Spleen (tissue), 7 donors: ENCODE measurements at regions not wholly inside any gene's neighbourhood (a gene's known extent, or its start where the extent isn't known, plus 50 kb on each side); places are given as distances from the start of the nearest gene placed in this dataset.

Experiments
- CTCF ChIP-seq, 11 experiments: fragments of 200-600 bp in 7 of 11; fragments of 450-650 bp in 4 of 11; sonication (generic) in 4 of 11; IDR thresholded peaks in 8 of 11; conservative IDR thresholded peaks in 3 of 11; 1 replicate in 7 of 11; 2 replicates in 4 of 11; pipeline versions ENCODE4 v1.4.0 to v1.8.0; 2016 to 2021; ENCODE audit warnings: antibody characterized with exemption in 11 of 11, inconsistent platforms in 4 of 11, mild to moderate bottlenecking in 1 of 11
- POLR2A ChIP-seq, 3 donors: fragments of 450-650 bp; IDR thresholded peaks; one replicate each; pipeline ENCODE4 v1.5.1; 2017; ENCODE audit warnings: antibody characterized with exemption in 3 of 3, mild to moderate bottlenecking in 1 of 3
- POLR2AphosphoS5 ChIP-seq, 3 donors: sonication (generic); formaldehyde crosslinking; IDR thresholded peaks; one replicate each; pipeline ENCODE4 v1.5.1; 2017; ENCODE audit warnings: antibody characterized with exemption in 3 of 3
- donor health status: DM: no; HTN: no; CAD: no; lungs with moderate emphysema.
- donor health status: DM: no; HTN: no; CAD: no.
- donor health status: DM: no; HTN: no; CAD: no.

- no peak for TF ChIP-seq CTCF (IDR thresholded peaks at IDR 0.05 in 8 of 11, conservative IDR thresholded peaks at IDR 0.05 in 3 of 11)
- TF ChIP-seq POLR2A (IDR thresholded peaks at IDR 0.05): no peak
- peak in 2 of 3 donors; percentile 57 to 64 for TF ChIP-seq POLR2AphosphoS5 (IDR thresholded peaks at IDR 0.05)
Measured at GRCh38 chr6:105880030-105880492, 206.1 kb upstream of the PRDM1 start.
